K562 (cell line): ENCODE measurements at regions not wholly inside any gene's neighbourhood (a gene's known extent, or its start where the extent isn't known, plus 50 kb on each side); places are given as distances from the start of the nearest gene placed in this dataset.

Source experiments
- ATAC-seq: fragments of 200-7000 bp; cut with Tn5 transposase; 3 replicates; pipeline ENCODE4 v1.9.1; 2020; ENCODE audit warnings: moderate library complexity
- BruUV-seq: library from RNA; stranded (reverse); fragments of 400-500 nt; replicated peaks from 2 replicates; lab custom pipeline; 2021; lab: Mats Ljungman, UMichigan
- CTCF ChIA-PET: fragments of 300-600 bp; formaldehyde crosslinking; extraction: SDS; loops from one replicate; lab custom pipeline; 2021; ENCODE audit warnings: low intra/inter-chr PET ratio; lab: Yijun Ruan, JAX
- POLR2A ChIA-PET: fragments of 300-600, 350-650 bp; sonication (Branson Sonifier 250); formaldehyde crosslinking; extraction: SDS; loops from one replicate; lab custom pipeline; 2021; ENCODE audit warnings: antibody characterized with exemption, inconsistent platforms; lab: Yijun Ruan, JAX
- DNase-seq, 4 experiments: peaks; one replicate each; pipeline versions ENCODE4 v3.0.0 to v3.0.0-alpha.2; 2011 to 2018; ENCODE audit warnings: low spot score in 3 of 4, mixed read lengths in 3 of 4; ENCODE audit errors: extremely low read depth in 1 of 4
- FAIRE-seq: peaks from 2 replicates; lab custom pipeline; 2011; peaks lifted over from hg19 to GRCh38; lab: Jason Lieb, UNC
- H2AFZ ChIP-seq: 2 replicates; pipeline ENCODE4 v1.6.0; 2011; ENCODE audit warnings: low read depth, low read length, control low read depth, inconsistent platforms
- H3K27ac ChIP-seq: fragments of 200-600 bp; 3 replicates; pipeline ENCODE4 v1.8.0; 2011; ENCODE audit warnings: low read depth, mild to moderate bottlenecking, control low read depth, inconsistent platforms, low read length, moderate library complexity, mixed read lengths; ENCODE audit errors: extremely low read depth
- H3K27me3 ChIP-seq, 2 experiments: fragments of 300-600 bp in 1 of 2; 2 replicates in 1 of 2; 3 replicates in 1 of 2; pipeline versions ENCODE4 v1.6.0 to v1.8.0; 2011; ENCODE audit warnings: inconsistent platforms in 2 of 2, low read length in 2 of 2, mild to moderate bottlenecking in 1 of 2, mixed read lengths in 1 of 2, moderate library complexity in 1 of 2; ENCODE audit not compliant: control insufficient read depth in 2 of 2, insufficient read depth in 2 of 2
- H3K36me3 ChIP-seq: fragments of 300-600 bp; 3 replicates; pipeline ENCODE4 v1.8.0; 2011; ENCODE audit warnings: mild to moderate bottlenecking, low read length, inconsistent platforms; ENCODE audit not compliant: control insufficient read depth, insufficient read depth
- H3K4me1 ChIP-seq, 2 experiments: fragments of 200-600 bp in 1 of 2; replicated peaks in 1 of 2; 2 replicates in 1 of 2; 3 replicates in 1 of 2; pipeline versions ENCODE4 v1.5.1 to v1.8.0; 2011; ENCODE audit warnings: inconsistent platforms in 2 of 2, low read length in 2 of 2, mild to moderate bottlenecking in 1 of 2, mixed read lengths in 1 of 2, moderate library complexity in 1 of 2; ENCODE audit not compliant: control insufficient read depth in 2 of 2, insufficient read depth in 2 of 2
- H3K4me2 ChIP-seq: 2 replicates; pipeline ENCODE4 v1.6.1; 2011; ENCODE audit warnings: low read length, control low read depth, inconsistent platforms, mixed read lengths; ENCODE audit not compliant: insufficient read depth
- H3K4me3 ChIP-seq: fragments of 200-600 bp; sonication (generic), shearing (Covaris generic); 2 replicates; pipeline ENCODE4 v1.5.1; 2016; ENCODE audit warnings: control low read depth, inconsistent platforms
- H3K79me2 ChIP-seq: fragments of 200-600 bp; 3 replicates; pipeline ENCODE4 v1.8.0; 2011; ENCODE audit warnings: low read length, inconsistent platforms; ENCODE audit not compliant: control insufficient read depth, insufficient read depth
- H3K9ac ChIP-seq, 2 experiments: 2 replicates each; pipeline versions ENCODE4 v1.6.0 to v1.6.1; 2011; ENCODE audit warnings: low read depth in 2 of 2, low read length in 2 of 2, control low read depth in 1 of 2, inconsistent platforms in 1 of 2, mild to moderate bottlenecking in 1 of 2, mixed read lengths in 1 of 2; ENCODE audit not compliant: insufficient read depth in 1 of 2
- H3K9me1 ChIP-seq: one replicate; pipeline ENCODE4 v1.6.0; 2011; ENCODE audit warnings: inconsistent platforms, mild to moderate bottlenecking, low read length, moderate library complexity; ENCODE audit not compliant: control insufficient read depth, insufficient read depth
- H3K9me3 ChIP-seq: replicated peaks from 2 replicates; pipeline ENCODE4 v1.5.1; 2011; ENCODE audit warnings: low read depth, low read length, inconsistent platforms; ENCODE audit not compliant: control insufficient read depth, insufficient read depth
- H4K20me1 ChIP-seq: replicated peaks from 2 replicates; pipeline ENCODE4 v1.6.1; 2011; ENCODE audit warnings: low read length, inconsistent platforms, mixed read lengths; ENCODE audit not compliant: control insufficient read depth, insufficient read depth
- ARHGAP35 ChIP-seq: fragments of 450-650 bp; IDR thresholded peaks from 2 replicates; pipeline ENCODE4 v1.6.1; 2018; ENCODE audit not compliant: partially characterized antibody
- ARID4B ChIP-seq: sonication (generic); formaldehyde crosslinking; IDR thresholded peaks from 2 replicates; pipeline ENCODE4 v1.8.0; 2022; ENCODE audit warnings: mild to moderate bottlenecking, missing genetic modification reagents
- CREB1 ChIP-seq, 2 experiments: sonication (generic) in 1 of 2; formaldehyde crosslinking in 1 of 2; IDR thresholded peaks; 2 replicates each; pipeline versions ENCODE4 v1.6.1 to v1.8.0; 2012 to 2022; ENCODE audit warnings: inconsistent platforms in 1 of 2, mild to moderate bottlenecking in 1 of 2, missing genetic modification reagents in 1 of 2, moderate library complexity in 1 of 2
- CREBBP ChIP-seq: IDR thresholded peaks from one replicate; pipeline ENCODE4 v1.6.1; 2012; ENCODE audit warnings: low read depth, mild to moderate bottlenecking, control low read depth, inconsistent platforms, low read length
- ETS1 ChIP-seq: conservative IDR thresholded peaks from 2 replicates; pipeline ENCODE4 v1.6.1; 2011; ENCODE audit warnings: low read depth, mild to moderate bottlenecking, low read length; ENCODE audit not compliant: control insufficient read depth
- KAT2B ChIP-seq: IDR thresholded peaks from one replicate; pipeline ENCODE4 v1.6.1; 2012; ENCODE audit warnings: low read depth, mild to moderate bottlenecking, control low read depth, inconsistent platforms, low read length, moderate library complexity
- RNF2 ChIP-seq: sonication (generic); IDR thresholded peaks from 2 replicates; pipeline ENCODE4 v1.6.1; 2016
- SMAD1 ChIP-seq: fragments of 150-350 bp; IDR thresholded peaks from 2 replicates; pipeline ENCODE4 v1.6.1; 2014; ENCODE audit warnings: low read length, low read depth; ENCODE audit not compliant: partially characterized antibody
- SREBF1 ChIP-seq: fragments of 150-350 bp; IDR thresholded peaks from 2 replicates; pipeline ENCODE4 v1.6.1; 2014; ENCODE audit warnings: antibody characterized with exemption, low read depth, low read length, borderline replicate concordance
- STAT5A ChIP-seq: IDR thresholded peaks from 2 replicates; pipeline ENCODE4 v1.6.1; 2012; ENCODE audit warnings: low read length, inconsistent platforms, borderline replicate concordance
- TAF9B ChIP-seq: fragments of 450-650 bp; IDR thresholded peaks from 2 replicates; pipeline ENCODE4 v1.6.1; 2018; ENCODE audit warnings: mild to moderate bottlenecking; ENCODE audit not compliant: partially characterized antibody
- UBTF ChIP-seq, 2 experiments: IDR thresholded peaks; 2 replicates each; pipeline ENCODE4 v1.6.1; 2012; ENCODE audit warnings: improper control_type of control experiment in 2 of 2, low read depth in 2 of 2, low read length in 2 of 2, borderline replicate concordance in 1 of 2
- ZNF212 ChIP-seq: fragments of 450-650 bp; formaldehyde crosslinking; IDR thresholded peaks from 2 replicates; pipeline ENCODE4 v1.4.0; 2020; ENCODE audit warnings: mild to moderate bottlenecking
- ZNF239 ChIP-seq: fragments of 250-450 bp; sonication (Bioruptor Pico); IDR thresholded peaks from 2 replicates; pipeline ENCODE4 v1.4.0; 2020; ENCODE audit warnings: mild to moderate bottlenecking
- WGBS: fragments of 100-300 bp; shearing (Covaris generic); methylation state at CpG from one replicate; pipeline ENCODE4 v1.1.6; 2016; ENCODE audit warnings: low coverage, mixed read lengths; ENCODE audit not compliant: insufficient coverage; ENCODE audit errors: missing lambda C conversion rate; 5-methylcytosine and 5-hydroxymethylcytosine counted together
- in situ Hi-C: fragments of 300-500 bp; cut with MboI; formaldehyde crosslinking; loops from 4 replicates; pipeline ENCODE4 v1.15.0; 2018; ENCODE audit warnings: inconsistent platforms, mixed read lengths
- intact Hi-C: fragments of 100-400 bp; cut with micrococcal nuclease; formaldehyde crosslinking; loops from 2 replicates; pipeline ENCODE4 v1.14.2; 2022

- TF ChIP-seq ETS1 (no peak), SMAD1 (no peak)
- TF ChIP-seq, all 486 proteins: peak for 0
Measured at GRCh38 chr3:126291537-126291936, 65.7 kb downstream of the KLF15 start (continued).

GRCh38 chr3:126291061-126291460, 66.1 kb downstream of the KLF15 start:
- H3K9ac ChIP-seq = no peak overlapping the region
- FAIRE-seq (no peak), ATAC-seq (no peak), DNase-seq (no peak)
- no peak overlapping the region for H3K4me2 ChIP-seq
- H3K36me3 ChIP-seq = no peaks in the 10 kb centered on the region
- CTCF ChIA-PET = no interaction called here
- no peak overlapping the region for H3K4me3 ChIP-seq
- no peaks in the 10 kb centered on the region for H4K20me1 ChIP-seq
- in situ Hi-C loops = no loop called here
- H3K9me1 ChIP-seq = peaks cover 2% of the 10 kb centered on the region
- intact Hi-C loops = no loop called here
- H3K27ac ChIP-seq = no peak overlapping the region
- no peaks in the 10 kb centered on the region for H3K9me3 ChIP-seq
- peaks cover 0 to 11% of the 10 kb centered on the region in 2 experiments; a peak in 2 of 5 replicates for H3K4me1 ChIP-seq
- WGBS = 0% methylated on average over 4 of the region's 6 CpGs
- no peak overlapping the region for H2AFZ ChIP-seq
- no peaks in the 10 kb centered on the region for H3K79me2 ChIP-seq
- POLR2A ChIA-PET = no interaction called here
- peaks cover 2 to 52% of the 10 kb centered on the region in 2 experiments; a peak in 4 of 5 replicates for H3K27me3 ChIP-seq
- no TSS peak for BruUV-seq
- no peak for TF ChIP-seq ZNF239 (CRISPR knock-in tag)
- no peak for TF ChIP-seq TAF9B
- TF ChIP-seq SREBF1 = no peak
- TF ChIP-seq CREBBP = no peak
- no peak for TF ChIP-seq ARID4B (CRISPR knock-in tag)
- TF ChIP-seq STAT5A = no peak
- TF ChIP-seq ZNF212 (CRISPR knock-in tag) = no peak
- no peak for TF ChIP-seq UBTF (IDR thresholded peaks at IDR 0.05; ENCODE audit: borderline replicate concordance in 1 of 2, low read depth in 2 of 2, low read length in 2 of 2)
- TF ChIP-seq KAT2B = no peak
- no peak for TF ChIP-seq ARHGAP35
- TF ChIP-seq CREB1 (IDR thresholded peaks at IDR 0.05) = no peak
- TF ChIP-seq CREB1 (CRISPR knock-in tag; IDR thresholded peaks at IDR 0.05) = no peak
- TF ChIP-seq RNF2 = no peak
